HG03066 (cell line): ENCODE measurements at regions not wholly inside any gene's neighbourhood (a gene's known extent, or its start where the extent isn't known, plus 50 kb on each side); places are given as distances from the start of the nearest gene placed in this dataset.

Experiments
- ATAC-seq: cut with Tn5 transposase; IDR thresholded peaks from one replicate; pipeline ENCODE4 v1.9.1; 2021; ENCODE audit warnings: low read depth; ENCODE audit not compliant: unreplicated experiment

DNA sequence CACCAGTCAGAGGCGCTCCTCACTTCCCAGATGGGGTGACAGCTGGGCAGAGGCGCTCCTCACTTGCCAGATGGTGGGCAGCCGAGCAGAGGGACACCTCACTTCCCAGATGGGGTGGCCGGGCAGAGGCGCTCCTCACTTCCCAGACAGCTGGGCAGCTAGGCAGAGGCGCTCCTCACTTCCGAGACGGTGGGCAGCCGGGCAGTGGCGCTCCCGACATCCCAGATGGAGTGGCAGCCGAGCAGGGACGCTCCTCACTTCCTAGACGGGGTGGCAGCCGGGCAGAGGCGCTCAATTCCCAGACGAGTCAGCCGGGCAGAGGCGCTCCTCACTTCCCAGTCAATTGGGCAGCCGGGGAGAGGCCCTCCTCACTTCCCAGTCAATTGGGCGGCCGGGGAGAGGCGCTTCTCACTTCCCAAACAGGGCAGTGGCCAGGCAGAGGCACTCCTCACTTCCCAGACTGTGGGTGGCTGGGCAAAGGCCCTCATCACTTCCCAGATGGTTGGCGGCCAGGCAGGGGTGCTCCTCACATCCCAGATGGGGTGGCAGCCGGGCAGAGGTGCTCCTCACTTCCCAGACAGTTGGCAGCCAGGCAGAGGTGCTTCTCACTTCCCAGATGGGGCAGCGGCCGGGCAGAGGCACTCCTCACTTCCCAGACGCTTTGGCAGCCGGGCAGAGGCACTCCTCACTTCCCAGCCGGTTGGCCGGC is 143.8 kb upstream of the ARID2 start:
- ATAC-seq = no peak

DNA sequence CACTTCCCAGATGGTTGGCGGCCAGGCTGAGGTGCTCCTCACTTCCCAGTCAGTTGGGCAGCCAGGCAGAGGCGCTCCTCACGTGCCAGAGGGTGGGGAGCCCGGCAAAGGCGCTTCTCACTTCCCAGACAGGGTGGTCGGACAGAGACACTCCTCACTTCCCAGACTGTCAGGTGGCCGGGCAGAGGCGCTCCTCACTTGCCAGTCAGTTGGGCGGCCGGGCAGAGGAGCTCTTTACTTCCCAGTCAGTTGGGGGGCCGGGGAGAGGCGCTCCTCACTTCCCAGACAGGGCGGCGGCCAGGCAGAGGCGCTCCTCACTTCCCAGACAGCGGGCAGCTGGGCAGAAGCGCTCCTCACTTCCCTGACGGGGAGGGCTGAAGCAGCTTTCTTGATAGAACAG is 143.0 kb upstream of the ARID2 start:
- no peak for ATAC-seq

DNA sequence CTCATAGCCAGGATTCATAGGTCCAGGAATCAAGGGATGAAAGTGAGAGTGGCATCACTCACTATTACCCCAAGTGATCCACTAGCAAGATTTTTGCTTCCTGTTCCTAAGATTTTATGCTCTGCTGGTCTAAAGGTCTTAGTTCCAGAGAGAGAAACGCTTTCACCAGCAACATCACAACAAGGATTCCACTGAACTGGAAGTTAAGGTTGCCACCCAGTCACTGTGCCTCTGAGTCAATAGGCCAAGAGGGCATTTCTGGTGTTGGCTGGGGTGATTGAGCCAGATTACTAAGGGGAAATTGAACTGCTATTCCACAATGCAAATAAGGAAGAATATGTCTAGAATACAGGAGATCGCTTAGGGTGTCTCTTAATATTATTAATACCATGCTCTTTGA is 142.5 kb upstream of the ARID2 start:
- ATAC-seq = no peak

GRCh38 chr12:45587877-45588533 is 141.5 kb upstream of the ARID2 start:
- ATAC-seq = no peak

DNA sequence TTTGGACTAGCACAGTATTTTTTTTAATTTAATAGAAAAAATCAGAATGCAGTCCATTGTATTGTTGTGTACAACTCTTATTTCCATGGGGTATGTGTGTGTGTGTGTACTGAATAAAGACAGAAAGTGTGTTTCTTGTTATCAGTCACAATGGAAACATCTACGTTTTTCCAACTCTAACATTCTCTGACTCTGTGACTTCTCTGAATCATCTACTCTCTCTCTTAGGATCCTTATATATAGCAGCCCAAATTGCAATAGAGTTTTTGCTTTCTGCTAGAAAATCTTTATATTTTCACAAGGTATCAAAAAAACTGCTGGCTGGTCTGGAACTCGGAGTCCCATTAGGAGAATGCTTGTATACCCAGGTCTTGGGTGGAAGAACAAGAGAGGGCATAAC is 138.9 kb upstream of the ARID2 start:
- no peak for ATAC-seq

DNA sequence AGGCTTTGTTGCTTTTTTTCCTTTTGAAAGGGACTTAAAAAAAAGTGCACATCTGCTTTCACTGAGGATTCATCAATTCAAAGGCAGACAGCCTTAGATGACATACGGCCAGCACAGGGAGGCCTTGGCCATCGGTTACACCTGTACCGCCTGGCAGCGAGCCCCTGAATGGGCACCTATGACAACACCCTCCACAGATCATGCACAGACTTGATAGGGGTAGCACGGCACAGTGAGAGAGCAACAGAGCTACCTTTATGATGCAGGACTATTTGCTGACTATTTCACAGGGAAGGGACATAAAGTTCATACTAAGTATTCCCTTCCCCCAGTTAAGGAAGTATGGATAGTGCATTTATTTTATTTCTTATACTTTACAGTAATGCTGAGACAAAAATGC is 137.9 kb upstream of the ARID2 start:
- no peak for ATAC-seq

- no peak for ATAC-seq
Observed at GRCh38 chr12:45596366-45596765, 133.1 kb upstream of the ARID2 start.

- ATAC-seq = no peak
Observed at GRCh38 chr12:45598336-45598735, 131.2 kb upstream of the ARID2 start.

DNA sequence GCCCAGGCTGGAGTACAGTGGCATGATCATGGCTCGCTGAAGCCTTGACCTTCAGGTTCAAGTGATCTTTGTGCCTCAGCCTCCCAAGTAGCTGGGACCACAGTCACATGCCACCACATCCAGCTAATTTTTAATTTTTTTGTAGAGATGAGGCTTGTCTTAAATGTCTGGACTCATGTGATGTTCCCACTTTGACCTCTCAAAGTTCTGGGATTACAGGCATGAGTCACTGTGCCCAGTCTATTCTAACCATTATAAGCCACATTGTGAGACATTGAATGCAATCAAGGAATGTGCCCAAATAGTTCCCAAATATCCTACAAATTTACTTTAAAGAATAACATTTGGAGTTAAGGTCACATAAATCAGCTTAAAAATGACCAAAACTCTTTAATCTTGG is 130.7 kb upstream of the ARID2 start:
- ATAC-seq = no peak

- ATAC-seq = no peak
Observed at GRCh38 chr12:45599196-45599595, 130.3 kb upstream of the ARID2 start.

- no peak for ATAC-seq
Observed at GRCh38 chr12:45601390-45601789, 128.1 kb upstream of the ARID2 start.

DNA sequence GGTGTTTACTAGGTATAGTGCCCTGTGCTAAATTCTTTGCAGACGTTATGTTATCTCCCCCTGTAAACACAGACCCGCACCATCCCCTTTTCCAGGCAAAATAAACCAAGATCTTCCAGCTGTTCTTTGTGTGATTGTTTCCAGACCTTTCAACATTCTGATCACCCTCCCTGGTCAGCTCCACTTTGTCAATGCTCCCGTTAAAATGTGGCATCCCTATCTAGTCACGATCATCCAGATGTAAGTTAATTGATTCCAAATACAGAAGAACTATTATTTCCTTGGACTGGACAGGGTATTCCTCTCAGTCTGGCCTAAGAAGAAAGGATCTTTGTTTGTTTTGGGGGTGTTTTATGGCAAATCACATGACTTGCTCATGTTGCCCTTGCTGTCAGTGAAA is 127.6 kb upstream of the ARID2 start:
- no peak for ATAC-seq

- no peak for ATAC-seq
Observed at GRCh38 chr12:45605624-45606023, 123.9 kb upstream of the ARID2 start.

- no peak for ATAC-seq
Observed at GRCh38 chr12:45611061-45611460, 118.4 kb upstream of the ARID2 start.

GRCh38 chr12:45611495-45611894 is 118.0 kb upstream of the ARID2 start:
- no peak for ATAC-seq

DNA sequence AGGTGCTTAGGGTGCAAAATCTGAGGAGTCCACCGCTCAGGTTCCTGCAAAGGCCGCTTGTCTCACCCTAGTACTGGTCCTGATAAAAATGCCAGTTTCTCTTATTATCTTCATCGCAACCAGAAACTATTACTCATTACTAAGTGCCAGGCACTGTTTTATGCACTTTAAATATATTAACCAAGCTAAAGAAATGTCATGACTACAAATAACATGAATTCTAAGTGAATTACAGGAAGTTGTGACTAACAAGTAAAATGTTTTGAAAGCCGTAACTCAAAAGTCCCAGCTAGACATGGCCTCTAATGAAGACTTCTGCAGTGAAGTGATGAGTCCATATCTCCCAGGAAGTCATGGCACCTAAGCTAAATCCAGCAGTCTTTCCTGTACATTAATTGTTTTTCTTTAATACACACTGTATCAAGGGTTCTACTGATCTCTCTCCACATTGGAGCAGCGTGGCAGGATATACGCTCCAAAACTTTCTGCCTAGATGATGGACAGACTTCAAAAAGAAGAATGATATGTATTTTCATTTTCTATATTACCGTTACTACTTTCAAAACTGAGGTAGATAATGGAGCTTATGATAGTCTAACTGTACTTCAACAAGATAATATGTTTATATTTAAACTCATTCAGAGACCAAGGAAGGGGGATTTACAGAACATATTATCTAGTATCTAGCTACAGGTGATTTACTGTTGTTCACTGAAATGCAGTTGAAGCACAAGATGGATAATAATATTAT is 117.3 kb upstream of the ARID2 start:
- no peak for ATAC-seq

DNA sequence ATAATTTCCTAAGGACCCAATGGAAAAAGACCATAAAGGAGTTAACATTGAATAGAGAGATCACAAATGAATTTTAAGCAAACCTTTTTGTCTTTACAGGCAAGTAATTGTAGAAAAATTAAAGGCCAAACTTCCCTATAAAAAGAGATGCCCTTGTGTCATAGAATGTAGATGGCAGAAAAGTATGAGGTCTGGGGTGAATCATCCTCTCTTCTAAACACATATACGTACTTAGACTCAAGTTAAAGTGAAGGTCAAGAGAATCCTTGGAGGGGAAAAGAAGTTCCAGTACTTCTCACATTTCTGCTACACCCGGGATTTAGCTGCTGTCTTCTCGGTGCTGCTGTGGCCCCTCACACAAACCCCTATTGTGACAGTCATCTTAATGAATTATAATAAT is 116.2 kb upstream of the ARID2 start:
- ATAC-seq = no peak

- ATAC-seq = no peak
Observed at GRCh38 chr12:45613855-45614254, 115.7 kb upstream of the ARID2 start.

DNA sequence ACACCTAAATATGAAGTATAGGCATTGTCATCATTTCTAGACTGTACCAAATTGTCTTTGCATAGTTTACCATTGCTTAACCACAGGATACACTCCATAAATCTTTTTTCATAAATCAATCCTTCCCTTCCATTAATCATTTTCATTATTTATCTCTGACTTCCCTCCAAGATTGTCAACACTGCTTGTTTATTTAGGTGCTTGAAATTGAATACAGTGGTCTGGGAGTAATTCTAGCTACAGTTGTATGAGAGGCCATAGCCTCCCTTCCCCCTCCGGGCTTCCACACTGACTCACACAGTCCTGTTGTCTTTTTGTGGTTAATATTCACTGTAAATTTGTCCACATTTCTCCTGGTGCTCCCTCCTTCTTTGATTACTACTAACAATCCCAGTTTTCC is 114.2 kb upstream of the ARID2 start:
- no peak for ATAC-seq

DNA sequence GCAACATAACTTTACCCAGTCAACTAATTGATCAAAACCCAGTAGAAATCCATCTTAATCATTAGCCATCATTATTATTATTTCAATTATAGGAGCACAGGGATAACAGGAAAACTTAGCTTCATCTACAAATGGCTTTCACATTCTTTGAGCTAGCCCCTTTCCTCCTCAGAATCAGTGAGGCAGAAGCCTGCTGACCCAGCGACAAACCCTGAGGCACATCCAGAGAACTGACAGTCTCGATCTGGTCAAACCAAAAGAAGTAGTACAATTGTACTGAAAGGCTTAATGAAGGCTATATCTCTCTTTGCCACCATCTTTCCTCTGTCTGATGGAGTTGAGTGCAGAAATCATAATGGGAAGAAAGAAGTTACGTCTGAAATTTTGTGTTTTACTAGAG is 109.8 kb upstream of the ARID2 start:
- ATAC-seq = no peak

GRCh38 chr12:45621703-45622102 is 107.8 kb upstream of the ARID2 start:
- ATAC-seq = no peak
